OCI-LY7 (cell line): ENCODE measurements at regions not wholly inside any gene's neighbourhood (a gene's known extent, or its start where the extent isn't known, plus 50 kb on each side); places are given as distances from the start of the nearest gene placed in this dataset.

ENCODE experiments used
- CTCF ChIP-seq: fragments of 200-600 bp; sonication (generic); conservative IDR thresholded peaks from 2 replicates; pipeline ENCODE4 v1.5.1; 2014; ENCODE audit warnings: mild to moderate bottlenecking, antibody characterized with exemption, low read length, moderate library complexity, mixed read lengths
- EZH2phosphoT487 ChIP-seq: fragments of 200-600 bp; sonication (generic); IDR thresholded peaks from 2 replicates; pipeline ENCODE4 v1.6.1; 2018; ENCODE audit warnings: low read depth, borderline replicate concordance, mild to moderate bottlenecking, mixed run types, antibody characterized with exemption, low read length, moderate library complexity, mixed read lengths

- TF ChIP-seq EZH2phosphoT487 (no peak), CTCF (no peak)
Observed at GRCh38 chr1:78281580-78281979, 209.2 kb upstream of the PTGFR start.
